GM18870 (cell line): ENCODE measurements at regions not wholly inside any gene's neighbourhood (a gene's known extent, or its start where the extent isn't known, plus 50 kb on each side); places are given as distances from the start of the nearest gene placed in this dataset.
"Not testable (repeated sequence)": the region's sequence is repeated elsewhere in the genome, so short reads cannot be mapped to it uniquely, and the experiment has no call there.

Experiments used
- ATAC-seq: cut with Tn5 transposase; IDR thresholded peaks from one replicate; pipeline ENCODE4 v1.9.1; 2021; ENCODE audit warnings: moderate library complexity; ENCODE audit not compliant: unreplicated experiment

- ATAC-seq, result no peak
Observed at GRCh38 chr2:147001061-147001460, 843.8 kb upstream of the ACVR2A start.

- ATAC-seq, result not testable (repeated sequence)
Observed at GRCh38 chr2:147000151-147000550, 844.7 kb upstream of the ACVR2A start.

GRCh38 chr2:146997945-146998344 lies 846.9 kb upstream of the ACVR2A start:
- no peak for ATAC-seq

- no peak for ATAC-seq
Observed at GRCh38 chr2:146997488-146997887, 847.3 kb upstream of the ACVR2A start.

GRCh38 chr2:146994246-146994645 lies 850.6 kb upstream of the ACVR2A start:
- ATAC-seq, result no peak

DNA sequence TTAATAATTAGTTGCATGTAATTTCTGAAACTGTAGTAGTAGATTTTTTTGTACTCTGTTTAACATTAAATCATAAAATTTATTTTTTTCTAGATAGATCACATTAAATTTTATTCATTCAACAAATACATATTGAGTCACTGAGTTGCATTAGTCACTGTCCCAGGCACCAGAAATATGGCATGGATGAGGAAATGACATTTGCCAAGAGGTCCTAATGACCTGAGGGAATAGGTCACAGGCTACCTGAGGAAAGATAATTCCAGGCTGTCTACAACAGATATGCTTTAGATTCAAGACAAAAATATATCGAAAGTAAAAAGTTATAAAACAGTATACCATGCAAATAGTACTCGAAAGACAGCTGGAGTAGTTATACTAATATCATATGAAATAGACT lies 852.4 kb upstream of the ACVR2A start:
- ATAC-seq, result no peak

DNA sequence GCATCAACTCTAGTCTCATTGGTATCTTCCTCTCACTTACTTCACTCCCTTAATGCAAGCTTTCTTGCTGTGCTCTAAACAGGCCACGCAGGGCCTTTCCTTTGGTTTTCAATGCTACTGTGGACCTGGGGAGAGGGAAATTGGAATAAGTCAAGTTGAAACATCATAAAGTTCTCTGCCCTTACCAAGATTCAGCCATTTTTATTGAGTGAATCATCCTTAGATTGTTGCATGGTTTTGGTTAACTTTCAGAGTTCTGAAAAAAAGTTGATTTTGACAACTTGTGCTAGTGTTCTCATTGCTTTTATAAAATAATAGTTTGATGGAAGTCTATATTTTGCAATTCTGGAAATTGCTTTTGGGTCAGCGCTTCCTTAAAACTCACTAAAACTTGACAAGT lies 852.8 kb upstream of the ACVR2A start:
- ATAC-seq, result no peak

DNA sequence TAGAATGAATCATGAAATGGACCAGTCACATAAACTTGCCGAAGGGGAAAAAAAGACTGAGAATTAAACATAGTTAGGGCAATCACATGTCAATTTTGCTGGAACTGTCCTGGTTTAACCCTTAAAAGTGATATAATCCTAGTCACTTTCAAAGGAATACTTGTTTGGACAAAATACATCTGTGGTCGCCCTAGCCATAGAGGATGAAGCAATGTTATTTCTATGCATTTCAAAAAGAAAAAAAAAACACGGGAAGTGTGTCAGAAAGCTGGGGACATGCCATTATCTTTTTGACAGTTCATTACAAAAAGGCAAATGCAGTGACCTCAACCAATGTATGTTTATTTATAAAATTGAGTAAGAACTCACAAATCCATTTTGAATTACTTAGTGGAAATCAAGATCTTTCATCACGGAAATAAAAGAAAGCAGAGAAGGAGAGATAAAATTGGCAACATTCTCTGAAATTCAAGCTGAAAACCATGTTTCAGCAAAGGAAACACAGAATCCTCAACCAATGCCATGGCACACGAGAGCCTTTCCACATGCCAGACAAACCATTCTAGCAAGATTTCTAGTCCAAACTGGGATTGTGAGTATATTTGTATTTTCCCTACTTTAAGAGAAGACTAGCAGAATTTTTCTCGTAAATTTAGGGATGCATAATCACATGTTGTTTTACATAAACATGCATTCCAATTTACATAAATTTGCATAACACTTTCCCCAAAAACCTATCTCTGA lies 854.3 kb upstream of the ACVR2A start:
- no peak for ATAC-seq

- ATAC-seq, result no peak
Observed at GRCh38 chr2:146989741-146990140, 855.1 kb upstream of the ACVR2A start.

GRCh38 chr2:146987996-146988395 lies 856.8 kb upstream of the ACVR2A start:
- no peak for ATAC-seq

GRCh38 chr2:146986161-146986560 lies 858.7 kb upstream of the ACVR2A start:
- no peak for ATAC-seq

DNA sequence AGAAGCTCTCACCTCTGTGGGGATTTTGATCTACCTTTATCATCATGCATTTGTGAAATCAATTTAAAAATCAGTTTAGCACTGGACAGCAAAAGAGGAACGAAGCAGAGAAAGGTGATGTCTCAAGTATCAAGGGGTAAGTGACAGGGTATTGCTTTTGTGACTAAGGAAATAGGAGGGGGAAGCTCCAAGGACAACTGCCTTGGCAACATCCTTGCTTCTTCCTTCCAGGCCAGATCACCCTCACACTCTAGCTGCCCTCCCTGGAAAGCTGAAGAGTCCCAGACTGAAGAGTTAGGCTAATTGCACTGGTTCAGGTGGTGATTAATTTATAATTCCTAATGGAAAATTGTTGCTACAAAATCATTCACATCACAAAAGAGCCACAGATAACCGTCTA lies 859.1 kb upstream of the ACVR2A start:
- no peak for ATAC-seq

- ATAC-seq, result no peak
Observed at GRCh38 chr2:146984014-146984413, 860.8 kb upstream of the ACVR2A start.

DNA sequence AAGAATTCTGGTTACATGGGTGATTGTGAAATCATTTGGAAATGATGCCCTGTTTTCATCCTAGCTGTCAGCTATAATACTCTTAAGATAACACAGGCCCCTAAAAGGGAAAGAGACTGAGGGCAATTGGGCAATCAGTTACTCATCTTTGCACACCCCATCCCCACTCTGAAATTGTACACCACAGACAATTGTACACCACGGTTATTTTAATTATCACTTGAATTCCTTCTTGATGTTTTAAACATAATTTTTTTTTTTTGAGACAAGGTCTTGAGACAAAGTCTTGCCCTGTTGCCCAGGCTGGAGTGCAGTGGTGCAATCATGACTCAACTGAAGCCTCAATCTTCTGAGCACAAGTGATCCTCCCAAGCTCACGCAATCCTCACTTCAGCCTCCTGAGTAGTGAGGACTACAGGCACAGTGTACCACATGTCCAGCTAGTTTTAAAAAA lies 862.4 kb upstream of the ACVR2A start:
- no peak for ATAC-seq

DNA sequence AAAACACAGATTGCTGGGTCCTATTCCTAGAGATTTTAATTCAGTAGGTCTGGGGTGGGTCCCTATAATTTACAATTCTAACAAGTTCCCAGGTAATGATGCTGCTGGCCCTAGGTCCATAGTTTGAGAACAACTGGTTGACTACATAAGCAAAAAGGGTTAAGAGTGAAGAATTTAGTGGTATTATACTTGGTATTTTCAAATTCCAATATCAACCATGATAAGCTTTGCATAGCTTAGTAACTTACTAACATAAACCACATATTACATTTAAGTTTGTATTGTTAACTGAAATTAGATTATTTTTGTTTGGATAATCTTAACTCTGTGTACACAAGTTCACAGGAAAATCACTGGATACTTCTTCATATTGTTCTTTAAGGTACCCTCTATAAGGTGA lies 862.9 kb upstream of the ACVR2A start:
- ATAC-seq, result no peak

DNA sequence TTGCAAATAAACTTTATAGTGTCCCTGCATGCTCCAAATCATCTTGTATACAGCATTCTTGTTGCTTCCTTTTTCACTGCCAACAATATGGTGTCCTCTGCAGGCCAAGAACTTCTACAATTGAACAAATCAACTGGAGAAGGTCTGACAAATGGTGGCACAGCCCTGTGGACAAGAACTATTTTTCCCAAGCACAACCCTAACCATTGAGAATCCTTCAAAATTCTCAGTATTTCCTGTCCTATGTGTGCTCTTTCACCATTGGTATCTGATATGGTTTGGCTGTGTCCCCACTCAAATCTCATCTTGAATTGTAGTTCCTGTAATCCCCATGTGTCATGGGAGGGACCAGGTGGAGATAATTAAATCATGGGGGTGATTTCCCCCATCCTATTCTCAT lies 865.1 kb upstream of the ACVR2A start:
- no peak for ATAC-seq

- ATAC-seq, result no peak
Observed at GRCh38 chr2:146978577-146979555, 866.0 kb upstream of the ACVR2A start.

- not testable (repeated sequence) for ATAC-seq
Observed at GRCh38 chr2:146970981-146971380, 873.8 kb upstream of the ACVR2A start.

GRCh38 chr2:146969703-146970102 lies 875.1 kb upstream of the ACVR2A start:
- ATAC-seq, result not testable (repeated sequence)

DNA sequence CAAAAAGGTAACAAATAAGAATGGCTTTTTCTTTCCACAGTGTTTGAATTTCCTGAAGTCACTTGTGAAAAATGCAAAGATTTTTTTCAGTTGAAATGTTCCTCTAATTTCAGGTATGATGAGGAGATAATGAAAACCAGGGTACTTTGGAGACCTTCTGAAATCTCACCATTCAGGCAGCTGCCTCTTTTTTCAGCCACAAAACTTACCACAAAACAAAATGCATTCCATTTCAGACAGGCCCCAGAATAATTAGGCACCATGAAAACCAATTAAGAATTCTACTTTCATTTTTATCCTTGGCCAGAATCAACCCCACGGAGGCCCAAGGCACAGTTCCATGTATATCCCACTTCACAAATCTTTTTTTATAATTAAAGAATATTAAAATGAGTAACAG lies 880.3 kb upstream of the ACVR2A start:
- ATAC-seq, result no peak

DNA sequence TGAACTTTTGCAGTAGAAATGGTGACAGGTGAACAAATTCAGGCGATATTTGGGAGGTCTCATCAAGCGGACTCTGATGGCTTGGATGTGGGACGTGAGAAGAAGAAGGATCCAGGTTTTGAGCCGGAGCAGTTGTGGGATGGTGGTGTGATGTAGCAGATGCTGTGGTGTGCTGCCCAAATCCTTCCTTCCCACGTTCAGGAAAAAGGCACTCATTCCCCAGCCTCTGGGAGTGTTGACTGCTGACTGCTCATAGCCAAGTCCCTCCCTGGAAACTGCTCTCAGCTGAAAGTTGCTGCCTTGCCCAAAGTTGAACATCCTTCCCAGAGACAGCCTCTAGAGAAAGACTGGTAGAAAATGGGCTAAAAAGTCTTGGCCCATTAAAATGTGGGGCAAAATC lies 890.3 kb upstream of the ACVR2A start:
- ATAC-seq, result no peak

DNA sequence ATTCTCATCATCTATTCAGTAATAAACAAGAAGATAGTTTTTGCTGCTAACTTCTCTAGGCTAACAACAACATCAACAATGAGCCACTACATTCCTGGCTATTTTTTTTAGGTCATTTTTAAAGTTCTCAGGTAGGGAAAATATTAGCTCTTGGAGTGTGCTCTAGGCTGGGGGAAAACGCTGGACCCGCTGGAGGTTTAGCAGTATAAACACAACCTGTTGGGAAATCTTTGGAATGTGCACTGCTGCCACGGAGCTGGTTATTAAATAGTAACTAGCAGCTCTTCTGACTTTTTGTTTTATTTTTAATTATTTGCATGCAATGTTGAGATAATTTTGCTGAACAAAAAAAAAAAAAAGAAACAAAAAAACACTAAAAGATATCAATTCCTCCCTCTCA lies 892.1 kb upstream of the ACVR2A start:
- ATAC-seq, result no peak
